ENCODE measurements at regions not wholly inside any gene's neighbourhood (a gene's known extent, or its start where the extent isn't known, plus 50 kb on each side); places are given as distances from the start of the nearest gene placed in this dataset.

DNA sequence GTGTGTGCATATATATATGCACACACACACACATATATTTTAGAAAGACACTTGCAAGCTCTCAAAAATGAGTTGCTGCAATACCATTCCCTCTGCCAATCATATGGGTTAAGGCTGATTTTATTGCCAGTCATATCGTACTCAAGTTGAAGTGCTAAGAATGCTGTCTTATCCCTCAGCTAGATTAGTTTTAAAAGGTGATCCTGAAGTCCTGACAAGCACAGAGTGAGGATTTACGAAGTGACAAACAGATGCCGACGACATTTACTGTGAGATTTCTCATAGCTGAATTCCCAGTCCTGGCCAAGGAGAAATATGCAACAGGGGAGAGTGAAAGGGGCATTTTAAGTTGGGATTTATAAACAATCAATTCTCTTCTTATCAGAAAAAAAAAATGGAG lies 126.2 kb upstream of the RBFOX1 start:
- TF ChIP-seq, protein P1, sequence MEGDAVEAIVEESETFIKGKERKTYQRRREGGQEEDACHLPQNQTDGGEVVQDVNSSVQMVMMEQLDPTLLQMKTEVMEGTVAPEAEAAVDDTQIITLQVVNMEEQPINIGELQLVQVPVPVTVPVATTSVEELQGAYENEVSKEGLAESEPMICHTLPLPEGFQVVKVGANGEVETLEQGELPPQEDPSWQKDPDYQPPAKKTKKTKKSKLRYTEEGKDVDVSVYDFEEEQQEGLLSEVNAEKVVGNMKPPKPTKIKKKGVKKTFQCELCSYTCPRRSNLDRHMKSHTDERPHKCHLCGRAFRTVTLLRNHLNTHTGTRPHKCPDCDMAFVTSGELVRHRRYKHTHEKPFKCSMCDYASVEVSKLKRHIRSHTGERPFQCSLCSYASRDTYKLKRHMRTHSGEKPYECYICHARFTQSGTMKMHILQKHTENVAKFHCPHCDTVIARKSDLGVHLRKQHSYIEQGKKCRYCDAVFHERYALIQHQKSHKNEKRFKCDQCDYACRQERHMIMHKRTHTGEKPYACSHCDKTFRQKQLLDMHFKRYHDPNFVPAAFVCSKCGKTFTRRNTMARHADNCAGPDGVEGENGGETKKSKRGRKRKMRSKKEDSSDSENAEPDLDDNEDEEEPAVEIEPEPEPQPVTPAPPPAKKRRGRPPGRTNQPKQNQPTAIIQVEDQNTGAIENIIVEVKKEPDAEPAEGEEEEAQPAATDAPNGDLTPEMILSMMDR (IDR thresholded peaks at IDR 0.05; ENCODE audit: extremely low read depth in 1 of 2, insufficient read depth in 1 of 2, low read depth in 1 of 2, low read length in 2 of 2), result no peak
- TF ChIP-seq POLR2A (IDR thresholded peaks at IDR 0.05; ENCODE audit: low read depth, low read length) (no peak), EZH2 (IDR thresholded peaks at IDR 0.05; ENCODE audit: borderline replicate concordance, low read depth, low read length, severe bottlenecking) (no peak)
